Activated CD8-positive, alpha-beta T cell treated with anti-CD3 and anti-CD28 coated beads for 36 hours (primary cell): ENCODE measurements at regions not wholly inside any gene's neighbourhood (a gene's known extent, or its start where the extent isn't known, plus 50 kb on each side); places are given as distances from the start of the nearest gene placed in this dataset.

Source experiments
- ATAC-seq: fragments of 200-7000 bp; cut with Tn5 transposase; one replicate; pipeline ENCODE4 v1.10.0; 2021; ENCODE audit warnings: mild to moderate bottlenecking, moderate library complexity
- CTCF ChIA-PET: fragments of 350-600 bp; sonication (Branson Sonifier 250); formaldehyde crosslinking; loops from one replicate; lab custom pipeline; 2021; ENCODE audit warnings: antibody characterized with exemption; lab: Charles Lee
- POLR2A ChIA-PET: fragments of 350-600 bp; sonication (Branson Sonifier 250); formaldehyde crosslinking; loops from one replicate; lab custom pipeline; 2021; ENCODE audit warnings: antibody characterized with exemption; lab: Charles Lee
- DNase-seq: peaks from one replicate; pipeline ENCODE4 v3.0.0-alpha.2; 2020
- H3K27ac Mint-ChIP-seq: one replicate; pipeline ENCODE4 v1.8.0; 2021; ENCODE audit warnings: mild to moderate bottlenecking, mixed read lengths
- H3K27me3 Mint-ChIP-seq: one replicate; pipeline ENCODE4 v1.8.0; 2021; ENCODE audit warnings: mixed read lengths
- H3K36me3 Mint-ChIP-seq: one replicate; pipeline ENCODE4 v1.8.0; 2021; ENCODE audit warnings: low read depth, mixed read lengths
- H3K4me1 Mint-ChIP-seq: one replicate; pipeline ENCODE4 v1.8.0; 2021; ENCODE audit warnings: low read depth, mixed read lengths
- H3K4me3 Mint-ChIP-seq: one replicate; pipeline ENCODE4 v1.8.0; 2021; ENCODE audit warnings: mild to moderate bottlenecking, moderate library complexity, mixed read lengths
- H3K9me3 Mint-ChIP-seq: one replicate; pipeline ENCODE4 v1.8.0; 2021; ENCODE audit warnings: mixed read lengths
- intact Hi-C: fragments of 100-400 bp; cut with micrococcal nuclease; formaldehyde crosslinking; loops from one replicate; pipeline ENCODE4 v1.10.0; 2022
- TF ChIP-seq, protein P1 (sequence below): fragments of 200-600 bp; IDR thresholded peaks from one replicate; pipeline ENCODE4 v1.8.0; 2022; ENCODE audit warnings: antibody characterized with exemption, mild to moderate bottlenecking

DNA sequence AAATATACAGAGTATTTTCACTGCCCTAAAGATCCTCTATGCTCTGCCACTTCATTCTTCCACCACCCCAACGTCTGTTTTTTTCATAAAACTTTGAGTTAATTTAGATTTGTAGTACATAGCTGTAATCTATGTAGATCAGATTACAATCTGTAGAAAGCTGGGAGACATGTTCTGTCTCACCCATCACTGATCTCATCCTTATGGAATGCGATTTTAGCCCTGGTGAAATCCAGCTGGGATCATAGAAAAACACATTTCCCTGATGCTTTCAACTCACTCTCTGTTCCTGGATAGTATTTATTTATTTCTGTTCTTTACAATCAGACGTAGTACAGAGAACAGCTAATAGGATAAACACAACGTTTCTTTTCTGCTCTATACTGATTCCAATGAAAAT is 521.0 kb downstream of the KIF20B start:
- peaks cover 6% of the 10 kb centered on the region for H3K4me1 Mint-ChIP-seq
- H3K36me3 Mint-ChIP-seq, result no peaks in the 10 kb centered on the region
- TF ChIP-seq, protein P1, sequence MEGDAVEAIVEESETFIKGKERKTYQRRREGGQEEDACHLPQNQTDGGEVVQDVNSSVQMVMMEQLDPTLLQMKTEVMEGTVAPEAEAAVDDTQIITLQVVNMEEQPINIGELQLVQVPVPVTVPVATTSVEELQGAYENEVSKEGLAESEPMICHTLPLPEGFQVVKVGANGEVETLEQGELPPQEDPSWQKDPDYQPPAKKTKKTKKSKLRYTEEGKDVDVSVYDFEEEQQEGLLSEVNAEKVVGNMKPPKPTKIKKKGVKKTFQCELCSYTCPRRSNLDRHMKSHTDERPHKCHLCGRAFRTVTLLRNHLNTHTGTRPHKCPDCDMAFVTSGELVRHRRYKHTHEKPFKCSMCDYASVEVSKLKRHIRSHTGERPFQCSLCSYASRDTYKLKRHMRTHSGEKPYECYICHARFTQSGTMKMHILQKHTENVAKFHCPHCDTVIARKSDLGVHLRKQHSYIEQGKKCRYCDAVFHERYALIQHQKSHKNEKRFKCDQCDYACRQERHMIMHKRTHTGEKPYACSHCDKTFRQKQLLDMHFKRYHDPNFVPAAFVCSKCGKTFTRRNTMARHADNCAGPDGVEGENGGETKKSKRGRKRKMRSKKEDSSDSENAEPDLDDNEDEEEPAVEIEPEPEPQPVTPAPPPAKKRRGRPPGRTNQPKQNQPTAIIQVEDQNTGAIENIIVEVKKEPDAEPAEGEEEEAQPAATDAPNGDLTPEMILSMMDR, result no peak
- no peak overlapping the region for H3K4me3 Mint-ChIP-seq
- no peak for DNase-seq
- ChIA-PET CTCF (no interaction called here), POLR2A (no interaction called here)
- H3K27me3 Mint-ChIP-seq, result peaks cover 10% of the 10 kb centered on the region
- intact Hi-C loops, result no loop called here
- no peak overlapping the region for H3K27ac Mint-ChIP-seq
- H3K9me3 Mint-ChIP-seq, result peaks cover 5% of the 10 kb centered on the region
- ATAC-seq, result no peak

- no peak overlapping the region for H3K4me3 Mint-ChIP-seq
- POLR2A ChIA-PET, result no interaction called here
These were observed 521.5 kb downstream of the KIF20B start for GRCh38 chr10:90222939-90223338.

GRCh38 chr10:90224791-90225566 is 523.6 kb downstream of the KIF20B start:
- POLR2A ChIA-PET, result no interaction called here
- TF ChIP-seq, protein P1, result no peak
- CTCF ChIA-PET, result interaction anchor here (0.9 kb wide), 1 partner anchor 8 kb away, joined by 3 read pairs; no protein-coding TSS in a partner anchor
- DNase-seq (no peak), ATAC-seq (no peak)
- Mint-ChIP-seq H3K9me3 (peaks cover 9% of the 10 kb centered on the region), H3K4me3 (no peak overlapping the region), H3K27me3 (peaks cover 17% of the 10 kb centered on the region), H3K36me3 (no peaks in the 10 kb centered on the region), H3K4me1 (peaks cover 12% of the 10 kb centered on the region), H3K27ac (no peak overlapping the region)
- intact Hi-C loops, result no loop called here

More at GRCh38 chr10:90222939-90223338, 521.5 kb downstream of the KIF20B start:
- Mint-ChIP-seq H3K4me1 (peaks cover 9% of the 10 kb centered on the region), H3K36me3 (no peaks in the 10 kb centered on the region), H3K9me3 (peaks cover 8% of the 10 kb centered on the region), H3K27me3 (peaks cover 10% of the 10 kb centered on the region), H3K27ac (no peak overlapping the region)
- TF ChIP-seq, protein P1, result no peak
- CTCF ChIA-PET, result no interaction called here
- ATAC-seq (no peak), DNase-seq (no peak)
- intact Hi-C loops, result no loop called here

DNA sequence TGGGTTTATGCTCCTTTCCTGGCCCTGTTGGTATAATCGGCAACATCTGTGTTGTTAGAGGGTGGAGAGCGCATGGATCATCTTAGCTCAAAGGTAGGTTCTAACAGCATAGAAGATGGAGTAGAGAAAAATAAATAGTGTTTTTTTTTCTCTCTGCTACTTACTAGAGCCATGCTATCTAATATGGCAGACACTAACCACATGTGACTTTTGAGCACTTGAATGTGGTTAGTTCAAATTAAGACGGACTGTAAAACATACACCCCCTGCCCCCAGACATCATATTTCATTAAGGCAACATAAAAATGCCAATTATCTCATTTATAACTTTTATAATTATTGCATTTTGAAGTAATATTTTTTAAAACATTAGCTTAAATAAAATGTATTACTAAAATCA is 525.1 kb downstream of the KIF20B start:
- TF ChIP-seq, protein P1, result no peak
- Mint-ChIP-seq H3K4me1 (peaks cover 12% of the 10 kb centered on the region), H3K36me3 (no peaks in the 10 kb centered on the region), H3K27me3 (peaks cover 17% of the 10 kb centered on the region), H3K9me3 (peaks cover 13% of the 10 kb centered on the region), H3K27ac (no peak overlapping the region), H3K4me3 (no peak overlapping the region)
- no peak for ATAC-seq
- intact Hi-C loops, result no loop called here
- POLR2A ChIA-PET, result interaction anchor here (0.5 kb wide), 1 partner anchor 421 kb away, joined by 3 read pairs; no protein-coding TSS in a partner anchor
- CTCF ChIA-PET, result no interaction called here
- DNase-seq, result no peak

- H3K4me1 Mint-ChIP-seq, result peaks cover 12% of the 10 kb centered on the region
- peak; percentile 82 for DNase-seq
These were observed 525.8 kb downstream of the KIF20B start for GRCh38 chr10:90227217-90227656.

More at GRCh38 chr10:90227217-90227656, 525.8 kb downstream of the KIF20B start:
- Mint-ChIP-seq H3K9me3 (peaks cover 13% of the 10 kb centered on the region), H3K27me3 (peaks cover 16% of the 10 kb centered on the region), H3K36me3 (no peaks in the 10 kb centered on the region), H3K27ac (peak overlapping the region; percentile 39), H3K4me3 (no peak overlapping the region)
- TF ChIP-seq, protein P1, result no peak
- ChIA-PET CTCF (no interaction called here), POLR2A (no interaction called here)
- ATAC-seq, result peak; percentile 87
- intact Hi-C loops, result no loop called here
